HEK293 (cell line): ENCODE measurements at regions not wholly inside any gene's neighbourhood (a gene's known extent, or its start where the extent isn't known, plus 50 kb on each side); places are given as distances from the start of the nearest gene placed in this dataset.

Experiments used
- CTCF ChIA-PET: fragments of 350-600 bp; formaldehyde crosslinking; extraction: SDS; loops from one replicate; lab custom pipeline; 2021; ENCODE audit warnings: antibody characterized with exemption; lab: Yijun Ruan, JAX
- POLR2A ChIA-PET: fragments of 300-600 bp; formaldehyde crosslinking; extraction: SDS; loops from one replicate; lab custom pipeline; 2020; ENCODE audit warnings: antibody characterized with exemption, inconsistent platforms; lab: Yijun Ruan, JAX
- H3K27ac ChIP-seq: fragments of 200-500 bp; sonication (Bioruptor generic); 2 replicates; pipeline ENCODE4 v1.5.1; 2014; ENCODE audit warnings: low read depth, low read length, control low read depth, inconsistent platforms; ENCODE audit errors: extremely low read depth
- H3K36me3 ChIP-seq, 2 experiments: fragments of 200-500 bp in 1 of 2; sonication (Bioruptor generic) in 1 of 2; 1 replicate in 1 of 2; 2 replicates in 1 of 2; pipeline ENCODE4 v1.5.1; 2014 to 2017; ENCODE audit warnings: inconsistent platforms in 2 of 2, low read length in 2 of 2; ENCODE audit not compliant: control insufficient read depth in 2 of 2, insufficient read depth in 1 of 2
- H3K4me1 ChIP-seq: fragments of 200-500 bp; sonication (Bioruptor generic); 2 replicates; pipeline ENCODE4 v1.5.1; 2014; ENCODE audit warnings: mild to moderate bottlenecking, low read length, inconsistent platforms; ENCODE audit not compliant: control insufficient read depth, insufficient read depth
- H3K4me3 ChIP-seq: 2 replicates; pipeline ENCODE4 v1.5.1; 2011; ENCODE audit warnings: low read depth, mild to moderate bottlenecking, control low read depth, low read length, moderate library complexity
- H3K9me3 ChIP-seq: fragments of 200-500 bp; sonication (Bioruptor generic); 2 replicates; pipeline ENCODE4 v1.5.1; 2014; ENCODE audit warnings: low read depth, low read length, inconsistent platforms; ENCODE audit not compliant: control insufficient read depth, insufficient read depth
- SETDB1 ChIP-seq: IDR thresholded peaks from one replicate; pipeline ENCODE4 v1.6.1; 2017; ENCODE audit warnings: mild to moderate bottlenecking, low read length, moderate library complexity, mixed read lengths; ENCODE audit not compliant: insufficient read length
- TRIM28 ChIP-seq: IDR thresholded peaks from 2 replicates; pipeline ENCODE4 v1.6.1; 2011; ENCODE audit warnings: low read length, control low read depth, borderline replicate concordance
- ZFP3 ChIP-seq: fragments of 450-650 bp; formaldehyde crosslinking; IDR thresholded peaks from 2 replicates; pipeline ENCODE4 v1.5.1; 2016; ENCODE audit warnings: low read depth, missing biosample characterization, missing genetic modification characterization
- ZNF114 ChIP-seq: fragments of 450-650 bp; formaldehyde crosslinking; IDR thresholded peaks from 2 replicates; pipeline ENCODE4 v1.5.0; 2017; ENCODE audit warnings: missing biosample characterization, missing genetic modification characterization
- ZNF132 ChIP-seq: fragments of 450-650 bp; formaldehyde crosslinking; IDR thresholded peaks from 2 replicates; pipeline ENCODE4 v1.5.1; 2017; ENCODE audit warnings: missing biosample characterization, missing genetic modification characterization, borderline replicate concordance
- ZNF133 ChIP-seq: fragments of 450-650 bp; formaldehyde crosslinking; IDR thresholded peaks from 2 replicates; pipeline ENCODE4 v1.5.1; 2016; ENCODE audit warnings: missing biosample characterization, missing genetic modification characterization
- ZNF148 ChIP-seq: fragments of 450-650 bp; formaldehyde crosslinking; IDR thresholded peaks from 2 replicates; pipeline ENCODE4 v1.5.0; 2017; ENCODE audit warnings: missing biosample characterization, missing genetic modification characterization, borderline replicate concordance
- ZNF19 ChIP-seq: fragments of 450-650 bp; formaldehyde crosslinking; IDR thresholded peaks from 2 replicates; pipeline ENCODE4; 2016; ENCODE audit warnings: missing biosample characterization, missing genetic modification characterization, low read depth
- ZNF501 ChIP-seq: fragments of 450-650 bp; formaldehyde crosslinking; IDR thresholded peaks from 2 replicates; pipeline ENCODE4 v1.5.1; 2016; ENCODE audit warnings: missing biosample characterization, missing genetic modification characterization
- ZNF518A ChIP-seq: fragments of 450-650 bp; formaldehyde crosslinking; conservative IDR thresholded peaks from 2 replicates; pipeline ENCODE4 v1.5.1; 2016; ENCODE audit warnings: low read depth, missing biosample characterization, missing genetic modification characterization
- ZNF560 ChIP-seq: fragments of 450-650 bp; formaldehyde crosslinking; IDR thresholded peaks from 2 replicates; pipeline ENCODE4 v1.5.1; 2017; ENCODE audit warnings: missing biosample characterization, missing genetic modification characterization, borderline replicate concordance
- ZNF747 ChIP-seq: fragments of 450-650 bp; formaldehyde crosslinking; IDR thresholded peaks from 2 replicates; pipeline ENCODE4 v1.5.1; 2016; ENCODE audit warnings: missing biosample characterization, missing genetic modification characterization
- ZNF830 ChIP-seq: fragments of 450-650 bp; IDR thresholded peaks from 2 replicates; pipeline ENCODE4 v1.5.0; 2018; ENCODE audit warnings: missing biosample characterization, missing genetic modification characterization, low read depth, mild to moderate bottlenecking, moderate library complexity
- ZSCAN30 ChIP-seq: fragments of 450-650 bp; IDR thresholded peaks from 2 replicates; pipeline ENCODE4 v1.5.1; 2018; ENCODE audit warnings: missing biosample characterization, mild to moderate bottlenecking, missing genetic modification characterization, moderate library complexity
- ZXDB ChIP-seq: fragments of 450-650 bp; formaldehyde crosslinking; IDR thresholded peaks from 2 replicates; pipeline ENCODE4 v1.5.1; 2016; ENCODE audit warnings: missing biosample characterization, missing genetic modification characterization
- TF ChIP-seq, protein P1 (sequence below): fragments of 450-650 bp; formaldehyde crosslinking; IDR thresholded peaks from 2 replicates; pipeline ENCODE4 v1.5.1; 2016; ENCODE audit warnings: missing biosample characterization, missing genetic modification characterization

DNA sequence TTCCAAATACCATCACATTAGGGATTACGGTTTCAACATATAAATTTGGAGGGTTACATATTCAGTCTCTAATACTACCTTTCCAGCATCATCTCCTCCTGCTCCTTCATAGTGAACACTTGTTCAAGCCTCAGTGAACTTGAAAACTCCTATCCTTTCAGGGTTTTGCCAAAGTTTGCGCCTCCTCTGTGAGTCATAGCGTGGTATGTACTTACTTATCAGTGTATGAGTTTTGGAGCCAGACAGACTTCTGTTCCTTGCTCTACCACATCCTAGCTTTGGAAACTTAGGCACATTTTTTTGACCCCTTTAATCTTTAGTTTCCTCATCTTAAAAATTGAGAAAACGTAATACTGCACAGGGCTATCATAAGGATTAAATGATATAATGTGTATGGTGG lies 160.1 kb upstream of the ZC3H12C start:
- Histone ChIP-seq H3K36me3 (no peaks in the 10 kb centered on the region), H3K4me1 (no peaks in the 10 kb centered on the region), H3K4me3 (no peak overlapping the region), H3K27ac (no peak overlapping the region), H3K9me3 (no peaks in the 10 kb centered on the region)
- CTCF ChIA-PET: interaction anchor here (0.6 to 1.0 kb wide), 4 partner anchors 78 to 1200 kb away, joined by 3 to 5 read pairs (median 4); no protein-coding TSS in a partner anchor
- no peak for TF ChIP-seq ZNF132 (tag by site-specific recombination)
- TF ChIP-seq ZNF148 (tag by site-specific recombination): no peak
- TF ChIP-seq ZNF830 (tag by site-specific recombination): no peak
- no peak for TF ChIP-seq ZSCAN30 (tag by site-specific recombination)
- TF ChIP-seq ZNF19: no peak
- TF ChIP-seq TRIM28: no peak
- no peak for TF ChIP-seq ZNF560 (tag by site-specific recombination)
- TF ChIP-seq ZXDB: no peak
- TF ChIP-seq ZNF133 (tag by site-specific recombination): no peak
- TF ChIP-seq ZNF501 (tag by site-specific recombination): no peak
- no peak for TF ChIP-seq ZNF114 (tag by site-specific recombination)
- no peak for TF ChIP-seq ZNF518A (tag by site-specific recombination)
- TF ChIP-seq, protein P1, sequence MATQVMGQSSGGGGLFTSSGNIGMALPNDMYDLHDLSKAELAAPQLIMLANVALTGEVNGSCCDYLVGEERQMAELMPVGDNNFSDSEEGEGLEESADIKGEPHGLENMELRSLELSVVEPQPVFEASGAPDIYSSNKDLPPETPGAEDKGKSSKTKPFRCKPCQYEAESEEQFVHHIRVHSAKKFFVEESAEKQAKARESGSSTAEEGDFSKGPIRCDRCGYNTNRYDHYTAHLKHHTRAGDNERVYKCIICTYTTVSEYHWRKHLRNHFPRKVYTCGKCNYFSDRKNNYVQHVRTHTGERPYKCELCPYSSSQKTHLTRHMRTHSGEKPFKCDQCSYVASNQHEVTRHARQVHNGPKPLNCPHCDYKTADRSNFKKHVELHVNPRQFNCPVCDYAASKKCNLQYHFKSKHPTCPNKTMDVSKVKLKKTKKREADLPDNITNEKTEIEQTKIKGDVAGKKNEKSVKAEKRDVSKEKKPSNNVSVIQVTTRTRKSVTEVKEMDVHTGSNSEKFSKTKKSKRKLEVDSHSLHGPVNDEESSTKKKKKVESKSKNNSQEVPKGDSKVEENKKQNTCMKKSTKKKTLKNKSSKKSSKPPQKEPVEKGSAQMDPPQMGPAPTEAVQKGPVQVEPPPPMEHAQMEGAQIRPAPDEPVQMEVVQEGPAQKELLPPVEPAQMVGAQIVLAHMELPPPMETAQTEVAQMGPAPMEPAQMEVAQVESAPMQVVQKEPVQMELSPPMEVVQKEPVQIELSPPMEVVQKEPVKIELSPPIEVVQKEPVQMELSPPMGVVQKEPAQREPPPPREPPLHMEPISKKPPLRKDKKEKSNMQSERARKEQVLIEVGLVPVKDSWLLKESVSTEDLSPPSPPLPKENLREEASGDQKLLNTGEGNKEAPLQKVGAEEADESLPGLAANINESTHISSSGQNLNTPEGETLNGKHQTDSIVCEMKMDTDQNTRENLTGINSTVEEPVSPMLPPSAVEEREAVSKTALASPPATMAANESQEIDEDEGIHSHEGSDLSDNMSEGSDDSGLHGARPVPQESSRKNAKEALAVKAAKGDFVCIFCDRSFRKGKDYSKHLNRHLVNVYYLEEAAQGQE (tag by site-specific recombination): no peak
- TF ChIP-seq ZNF747 (tag by site-specific recombination): no peak
- no peak for TF ChIP-seq ZFP3
- TF ChIP-seq SETDB1: no peak
- POLR2A ChIA-PET: no interaction called here
